ENCODE measurements at regions not wholly inside any gene's neighbourhood (a gene's known extent, or its start where the extent isn't known, plus 50 kb on each side); places are given as distances from the start of the nearest gene placed in this dataset.

- Mint-ChIP-seq H3K9me3 (ENCODE audit: unreplicated experiment) (no peaks in the 10 kb centered on the region), H3K4me1 (ENCODE audit: unreplicated experiment) (no peaks in the 10 kb centered on the region), H3K27me3 (ENCODE audit: unreplicated experiment) (no peaks in the 10 kb centered on the region), H3K36me3 (ENCODE audit: low read depth, unreplicated experiment) (no peaks in the 10 kb centered on the region), H3K27ac (ENCODE audit: unreplicated experiment) (no peak overlapping the region), H3K4me3 (ENCODE audit: unreplicated experiment) (no peak overlapping the region)
- TF ChIP-seq, protein P1, sequence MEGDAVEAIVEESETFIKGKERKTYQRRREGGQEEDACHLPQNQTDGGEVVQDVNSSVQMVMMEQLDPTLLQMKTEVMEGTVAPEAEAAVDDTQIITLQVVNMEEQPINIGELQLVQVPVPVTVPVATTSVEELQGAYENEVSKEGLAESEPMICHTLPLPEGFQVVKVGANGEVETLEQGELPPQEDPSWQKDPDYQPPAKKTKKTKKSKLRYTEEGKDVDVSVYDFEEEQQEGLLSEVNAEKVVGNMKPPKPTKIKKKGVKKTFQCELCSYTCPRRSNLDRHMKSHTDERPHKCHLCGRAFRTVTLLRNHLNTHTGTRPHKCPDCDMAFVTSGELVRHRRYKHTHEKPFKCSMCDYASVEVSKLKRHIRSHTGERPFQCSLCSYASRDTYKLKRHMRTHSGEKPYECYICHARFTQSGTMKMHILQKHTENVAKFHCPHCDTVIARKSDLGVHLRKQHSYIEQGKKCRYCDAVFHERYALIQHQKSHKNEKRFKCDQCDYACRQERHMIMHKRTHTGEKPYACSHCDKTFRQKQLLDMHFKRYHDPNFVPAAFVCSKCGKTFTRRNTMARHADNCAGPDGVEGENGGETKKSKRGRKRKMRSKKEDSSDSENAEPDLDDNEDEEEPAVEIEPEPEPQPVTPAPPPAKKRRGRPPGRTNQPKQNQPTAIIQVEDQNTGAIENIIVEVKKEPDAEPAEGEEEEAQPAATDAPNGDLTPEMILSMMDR (IDR thresholded peaks at IDR 0.05; ENCODE audit: unreplicated experiment), result no peak
- DNase-seq (ENCODE audit: low spot score), result no peak
These were observed 245.3 kb downstream of the HS3ST1 start for GRCh38 chr4:11183356-11183740.

DNA sequence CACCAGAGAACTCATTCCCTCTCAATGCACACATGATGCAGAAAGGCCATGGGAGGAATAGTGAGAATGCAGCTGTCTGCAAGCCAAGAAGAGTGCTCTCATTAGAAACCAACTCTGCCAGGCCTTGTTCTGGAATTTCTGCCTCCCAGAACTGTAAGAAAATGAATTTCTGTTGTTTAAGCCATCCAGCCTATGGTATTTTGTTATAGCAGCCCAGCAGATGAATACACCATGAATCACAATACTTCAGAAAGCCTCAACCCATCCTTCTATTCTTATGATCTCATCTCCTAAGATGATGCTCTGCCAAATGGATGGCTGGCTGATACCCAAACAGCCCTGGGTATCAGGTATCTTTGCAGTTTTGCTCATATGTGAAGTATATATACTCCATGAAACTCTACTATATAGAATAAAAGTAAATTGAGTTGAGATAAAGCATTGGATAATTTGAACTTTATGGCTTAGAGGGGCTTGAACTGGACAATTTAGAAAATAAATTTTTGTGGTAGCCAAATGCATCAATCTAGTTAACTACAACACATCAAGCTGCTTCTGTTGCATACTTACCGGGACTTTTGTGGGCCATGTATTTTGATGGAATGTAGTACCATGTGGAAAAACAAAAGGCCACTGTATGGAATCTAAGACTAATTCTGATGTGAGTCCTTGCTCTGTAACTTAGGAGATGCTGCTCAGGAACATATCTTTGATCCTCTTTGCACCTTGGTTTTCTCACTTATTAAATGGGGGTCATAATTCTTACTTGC lies 245.9 kb downstream of the HS3ST1 start:
- TF ChIP-seq, protein P1 (IDR thresholded peaks at IDR 0.05; ENCODE audit: unreplicated experiment), result no peak
- no peak for DNase-seq (ENCODE audit: low spot score)
- Mint-ChIP-seq H3K9me3 (ENCODE audit: unreplicated experiment) (no peaks in the 10 kb centered on the region), H3K27ac (ENCODE audit: unreplicated experiment) (no peak overlapping the region), H3K27me3 (ENCODE audit: unreplicated experiment) (no peaks in the 10 kb centered on the region), H3K36me3 (ENCODE audit: low read depth, unreplicated experiment) (no peaks in the 10 kb centered on the region), H3K4me1 (ENCODE audit: unreplicated experiment) (no peaks in the 10 kb centered on the region), H3K4me3 (ENCODE audit: unreplicated experiment) (no peak overlapping the region)

- H3K4me3 Mint-ChIP-seq (ENCODE audit: unreplicated experiment), result no peak overlapping the region
- H3K36me3 Mint-ChIP-seq (ENCODE audit: low read depth, unreplicated experiment), result no peaks in the 10 kb centered on the region
- no peak overlapping the region for H3K27ac Mint-ChIP-seq (ENCODE audit: unreplicated experiment)
- no peaks in the 10 kb centered on the region for H3K27me3 Mint-ChIP-seq (ENCODE audit: unreplicated experiment)
- no peaks in the 10 kb centered on the region for H3K9me3 Mint-ChIP-seq (ENCODE audit: unreplicated experiment)
- DNase-seq (ENCODE audit: low spot score), result no peak
- no peaks in the 10 kb centered on the region for H3K4me1 Mint-ChIP-seq (ENCODE audit: unreplicated experiment)
- TF ChIP-seq, protein P1 (IDR thresholded peaks at IDR 0.05; ENCODE audit: unreplicated experiment), result no peak
These were observed 246.7 kb downstream of the HS3ST1 start for GRCh38 chr4:11182031-11182430.

DNA sequence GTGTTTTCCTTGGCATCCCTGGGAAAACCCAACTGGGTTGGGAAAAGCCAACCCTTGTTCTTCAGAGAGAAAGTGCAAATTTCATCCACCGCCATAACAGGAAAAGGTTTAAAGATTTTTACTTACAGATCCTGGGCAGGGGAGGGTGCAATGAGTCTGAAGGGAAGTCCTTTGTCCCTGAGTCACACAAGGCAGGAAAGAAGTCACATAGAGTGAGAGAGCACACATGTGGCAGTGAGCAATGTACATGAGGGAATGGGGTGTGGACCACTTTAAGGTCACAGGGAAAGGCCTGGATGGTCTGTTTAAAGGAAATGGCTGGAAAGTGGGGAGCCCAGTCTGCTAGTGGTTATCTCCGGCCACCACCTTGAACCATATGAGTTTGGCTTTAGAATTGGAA lies 248.9 kb downstream of the HS3ST1 start:
- Mint-ChIP-seq H3K4me3 (ENCODE audit: unreplicated experiment) (no peak overlapping the region), H3K27ac (ENCODE audit: unreplicated experiment) (no peak overlapping the region), H3K9me3 (ENCODE audit: unreplicated experiment) (no peaks in the 10 kb centered on the region), H3K27me3 (ENCODE audit: unreplicated experiment) (no peaks in the 10 kb centered on the region), H3K36me3 (ENCODE audit: low read depth, unreplicated experiment) (no peaks in the 10 kb centered on the region), H3K4me1 (ENCODE audit: unreplicated experiment) (no peaks in the 10 kb centered on the region)
- DNase-seq (ENCODE audit: low spot score), result no peak
- TF ChIP-seq, protein P1 (IDR thresholded peaks at IDR 0.05; ENCODE audit: unreplicated experiment), result no peak

DNA sequence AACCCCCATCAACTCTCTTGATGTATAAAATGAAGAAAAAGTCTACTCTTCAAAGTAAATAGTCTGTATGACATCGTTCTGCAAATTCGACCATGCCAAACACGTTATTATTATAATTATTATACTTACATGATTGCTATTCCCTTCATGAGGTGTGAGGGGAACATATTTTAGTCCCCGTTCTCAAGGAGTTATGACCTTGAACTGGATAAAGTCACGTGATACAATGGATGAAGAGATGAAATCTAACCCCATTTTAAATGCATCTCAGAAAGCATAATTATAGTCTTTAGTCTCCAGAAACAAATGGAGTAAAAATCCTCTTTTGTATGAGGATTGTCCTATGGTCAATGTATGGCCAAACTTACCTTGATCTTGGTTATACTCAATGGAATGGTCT lies 250.3 kb downstream of the HS3ST1 start:
- Mint-ChIP-seq H3K4me1 (ENCODE audit: unreplicated experiment) (no peaks in the 10 kb centered on the region), H3K4me3 (ENCODE audit: unreplicated experiment) (no peak overlapping the region), H3K27ac (ENCODE audit: unreplicated experiment) (no peak overlapping the region), H3K36me3 (ENCODE audit: low read depth, unreplicated experiment) (no peaks in the 10 kb centered on the region), H3K9me3 (ENCODE audit: unreplicated experiment) (no peaks in the 10 kb centered on the region), H3K27me3 (ENCODE audit: unreplicated experiment) (no peaks in the 10 kb centered on the region)
- no peak for DNase-seq (ENCODE audit: low spot score)
- TF ChIP-seq, protein P1 (IDR thresholded peaks at IDR 0.05; ENCODE audit: unreplicated experiment), result no peak

Data from endothelial cell (in vitro differentiated cells).